H1 (cell line): ENCODE measurements at regions not wholly inside any gene's neighbourhood (a gene's known extent, or its start where the extent isn't known, plus 50 kb on each side); places are given as distances from the start of the nearest gene placed in this dataset.

Source experiments
- CTCF ChIA-PET: fragments of 300-600 bp; sonication (Branson Sonifier 250); formaldehyde crosslinking; loops from one replicate; lab custom pipeline; 2021; ENCODE audit not compliant: partially characterized antibody; lab: Charles Lee
- POLR2A ChIA-PET: fragments of 300-600 bp; sonication (Branson Sonifier 250); formaldehyde crosslinking; loops from one replicate; lab custom pipeline; 2021; ENCODE audit warnings: inconsistent platforms; ENCODE audit not compliant: partially characterized antibody; lab: Charles Lee
- DNase-seq, 2 experiments: peaks; one replicate each; pipeline versions ENCODE4 v3.0.0 to v3.0.0-alpha.2; 2010 to 2022; ENCODE audit warnings: low spot score in 2 of 2, low read depth in 1 of 2, mixed read lengths in 1 of 2
- FAIRE-seq: peaks from 2 replicates; lab custom pipeline; 2011; peaks lifted over from hg19 to GRCh38; lab: Jason Lieb, UNC
- H2AFZ ChIP-seq: 2 replicates; pipeline ENCODE4 v1.8.1; 2012; ENCODE audit warnings: low read length, inconsistent platforms
- H2AK5ac ChIP-seq: 2 replicates; pipeline ENCODE4 v1.6.1; 2013; ENCODE audit warnings: low read depth, low read length
- H2BK120ac ChIP-seq: replicated peaks from 2 replicates; pipeline ENCODE3; 2013; ENCODE audit warnings: low read depth, low read length, inconsistent platforms
- H2BK12ac ChIP-seq: 2 replicates; pipeline ENCODE4 v1.6.1; 2013; ENCODE audit warnings: low read depth, low read length
- H2BK15ac ChIP-seq: 2 replicates; pipeline ENCODE4 v1.6.1; 2013; ENCODE audit warnings: low read length
- H2BK20ac ChIP-seq: 2 replicates; pipeline ENCODE4 v1.6.1; 2013; ENCODE audit warnings: low read length
- H2BK5ac ChIP-seq: 2 replicates; pipeline ENCODE4 v1.6.1; 2013; ENCODE audit warnings: low read depth, low read length
- H3K14ac ChIP-seq: 2 replicates; pipeline ENCODE4 v1.6.1; 2013; ENCODE audit warnings: inconsistent platforms; ENCODE audit not compliant: insufficient read length
- H3K18ac ChIP-seq: 2 replicates; pipeline ENCODE4 v1.6.1; 2013; ENCODE audit warnings: low read length; ENCODE audit errors: extremely low read depth
- H3K23ac ChIP-seq: 2 replicates; pipeline ENCODE4 v1.6.1; 2013; ENCODE audit warnings: inconsistent platforms; ENCODE audit not compliant: insufficient read length
- H3K23me2 ChIP-seq: 2 replicates; pipeline ENCODE4 v1.6.1; 2013; ENCODE audit warnings: low read depth, low read length
- H3K27ac ChIP-seq: 2 replicates; pipeline ENCODE4 v1.6.1; 2011; ENCODE audit warnings: low read depth, low read length, inconsistent platforms
- H3K27me3 ChIP-seq, 4 experiments: replicated peaks in 1 of 4; 1 replicate in 1 of 4; 2 replicates in 3 of 4; pipeline versions ENCODE4 v1.6.1 to v1.8.1; 2011 to 2013; ENCODE audit warnings: low read length in 3 of 4, mild to moderate bottlenecking in 3 of 4, inconsistent platforms in 2 of 4, mixed read lengths in 2 of 4, moderate library complexity in 1 of 4; ENCODE audit not compliant: control insufficient read depth in 3 of 4, insufficient read depth in 3 of 4; ENCODE audit errors: extremely low read depth in 1 of 4
- H3K36me3 ChIP-seq, 4 experiments: 2 replicates each; pipeline versions ENCODE4 v1.6.1 to v1.8.1; 2011 to 2013; ENCODE audit warnings: mild to moderate bottlenecking in 4 of 4, low read length in 3 of 4, moderate library complexity in 2 of 4, control low read depth in 1 of 4, inconsistent platforms in 1 of 4; ENCODE audit not compliant: insufficient read depth in 4 of 4, control insufficient read depth in 2 of 4
- H3K4ac ChIP-seq: replicated peaks from 2 replicates; pipeline ENCODE3; 2013; ENCODE audit warnings: low read length, low read depth, mixed read lengths, inconsistent platforms; ENCODE audit not compliant: insufficient read length
- H3K4me1 ChIP-seq, 4 experiments: replicated peaks in 1 of 4; 1 replicate in 1 of 4; 2 replicates in 3 of 4; pipeline versions ENCODE4 v1.6.1 to v1.8.1; 2011 to 2013; ENCODE audit warnings: low read length in 3 of 4, inconsistent platforms in 2 of 4, mixed read lengths in 1 of 4; ENCODE audit not compliant: insufficient read depth in 4 of 4, control insufficient read depth in 3 of 4
- H3K4me2 ChIP-seq, 2 experiments: 2 replicates each; pipeline versions ENCODE4 v1.6.1 to v1.8.1; 2011 to 2013; ENCODE audit warnings: low read depth in 2 of 2, low read length in 2 of 2, control low read depth in 1 of 2, inconsistent platforms in 1 of 2, mild to moderate bottlenecking in 1 of 2; ENCODE audit not compliant: insufficient read depth in 1 of 2
- H3K4me3 ChIP-seq, 4 experiments: fragments of 200-600, 300-600 bp in 1 of 4; sonication (generic), shearing (Covaris generic), sonication (Bioruptor Twin) in 1 of 4; 2 replicates each; pipeline versions ENCODE4 v1.5.1 to v1.8.1; 2011 to 2016; ENCODE audit warnings: low read length in 4 of 4, low read depth in 3 of 4, control low read depth in 2 of 4, inconsistent platforms in 2 of 4, mild to moderate bottlenecking in 2 of 4, mixed read lengths in 1 of 4, moderate library complexity in 1 of 4; ENCODE audit not compliant: insufficient read depth in 2 of 4; ENCODE audit errors: extremely low read depth in 1 of 4
- H3K56ac ChIP-seq: replicated peaks from 2 replicates; pipeline ENCODE3; 2013; ENCODE audit warnings: low read depth, mild to moderate bottlenecking, mixed read lengths, low read length, inconsistent platforms; ENCODE audit not compliant: insufficient read length
- H3K79me1 ChIP-seq: 2 replicates; pipeline ENCODE4 v1.6.1; 2013; ENCODE audit warnings: low read depth, low read length, control low read depth
- H3K79me2 ChIP-seq, 2 experiments: 2 replicates each; pipeline versions ENCODE4 v1.6.1 to v1.8.1; 2012 to 2013; ENCODE audit warnings: low read length in 2 of 2, mild to moderate bottlenecking in 2 of 2, inconsistent platforms in 1 of 2; ENCODE audit not compliant: insufficient read depth in 2 of 2, control insufficient read depth in 1 of 2
- H3K9ac ChIP-seq, 4 experiments: replicated peaks in 1 of 4; 1 replicate in 1 of 4; 2 replicates in 3 of 4; pipeline versions ENCODE4 v1.6.1 to v1.8.1; 2011 to 2013; ENCODE audit warnings: low read depth in 3 of 4, low read length in 3 of 4, control low read depth in 2 of 4, mild to moderate bottlenecking in 2 of 4, moderate library complexity in 2 of 4, inconsistent platforms in 1 of 4; ENCODE audit errors: extremely low read depth in 1 of 4
- H3K9me3 ChIP-seq, 2 experiments: 2 replicates each; pipeline versions ENCODE4 v1.6.1 to v1.8.1; 2012 to 2013; ENCODE audit warnings: mild to moderate bottlenecking in 2 of 2, moderate library complexity in 2 of 2, control low read depth in 1 of 2, inconsistent platforms in 1 of 2, low read depth in 1 of 2, low read length in 1 of 2, mixed read lengths in 1 of 2; ENCODE audit not compliant: insufficient read depth in 2 of 2
- H4K20me1 ChIP-seq, 2 experiments: replicated peaks in 1 of 2; 2 replicates each; pipeline versions ENCODE3 to v1.8.1; 2011 to 2013; ENCODE audit warnings: inconsistent platforms in 2 of 2, low read length in 2 of 2, mild to moderate bottlenecking in 1 of 2; ENCODE audit not compliant: insufficient read depth in 2 of 2, control insufficient read depth in 1 of 2
- H4K5ac ChIP-seq: 2 replicates; pipeline ENCODE4 v1.6.1; 2013; ENCODE audit warnings: low read length, low read depth, mixed read lengths, inconsistent platforms; ENCODE audit not compliant: insufficient read length
- H4K8ac ChIP-seq: 2 replicates; pipeline ENCODE4 v1.8.0; 2013; ENCODE audit warnings: mild to moderate bottlenecking, moderate library complexity, low read length, inconsistent platforms; ENCODE audit not compliant: insufficient read depth; ENCODE audit errors: extremely low read depth
- H4K91ac ChIP-seq: replicated peaks from 2 replicates; pipeline ENCODE3; 2013; ENCODE audit warnings: low read length, mixed read lengths, inconsistent platforms; ENCODE audit not compliant: insufficient read length
- CHD2 ChIP-seq: IDR thresholded peaks from 2 replicates; pipeline ENCODE4 v1.6.1; 2012; ENCODE audit warnings: low read length, improper control_type of control experiment
- EGR1 ChIP-seq: IDR thresholded peaks from 2 replicates; pipeline ENCODE4 v1.6.1; 2011; ENCODE audit warnings: low read depth, low read length, borderline replicate concordance
- HDAC2 ChIP-seq, 2 experiments: fragments of 300-600 bp in 1 of 2; sonication (generic) in 1 of 2; IDR thresholded peaks; 2 replicates each; pipeline ENCODE4 v1.6.1; 2011 to 2012; ENCODE audit warnings: low read depth in 2 of 2, low read length in 2 of 2, mild to moderate bottlenecking in 2 of 2, moderate library complexity in 2 of 2, borderline replicate concordance in 1 of 2, inconsistent platforms in 1 of 2
- HDAC6 ChIP-seq: IDR thresholded peaks from one replicate; pipeline ENCODE4 v1.7.1; 2012; ENCODE audit warnings: low read depth, mild to moderate bottlenecking, inconsistent platforms, low read length, moderate library complexity
- MAFK ChIP-seq: IDR thresholded peaks from 2 replicates; pipeline ENCODE4 v1.6.1; 2012; ENCODE audit warnings: low read depth, mild to moderate bottlenecking, improper control_type of control experiment, low read length
- POLR2AphosphoS5 ChIP-seq: IDR thresholded peaks from 2 replicates; pipeline ENCODE4 v1.6.1; 2011; ENCODE audit warnings: low read depth, low read length
- RXRA ChIP-seq: IDR thresholded peaks from 2 replicates; pipeline ENCODE4 v1.6.1; 2011; ENCODE audit warnings: low read depth, mild to moderate bottlenecking, low read length, moderate library complexity; ENCODE audit not compliant: insufficient read depth
- SP1 ChIP-seq: IDR thresholded peaks from 2 replicates; pipeline ENCODE4 v1.6.1; 2011; ENCODE audit warnings: low read depth, low read length
- SP4 ChIP-seq: IDR thresholded peaks from 2 replicates; pipeline ENCODE4 v1.6.1; 2012; ENCODE audit warnings: low read length, inconsistent platforms
- WGBS, 2 experiments: shearing (Covaris generic) in 1 of 2; methylation state at CpG; one replicate each; pipeline versions ENCODE4 v1.1.6 to v1.1.7; 2013 to 2015; ENCODE audit warnings: low lambda C conversion rate in 2 of 2, mixed read lengths in 2 of 2, inconsistent platforms in 1 of 2, low coverage in 1 of 2, missing lambda C conversion rate in 1 of 2; ENCODE audit not compliant: insufficient replicate concordance in 2 of 2, insufficient coverage in 1 of 2, insufficient read length in 1 of 2; ENCODE audit errors: extremely low coverage in 1 of 2, missing lambda C conversion rate in 1 of 2; 5-methylcytosine and 5-hydroxymethylcytosine counted together

GRCh38 chr6:100210137-100211117 lies 216.4 kb upstream of the MCHR2 start:
- H3K36me3 ChIP-seq = no peaks in the 10 kb centered on the region
- no peak overlapping the region for H3K27ac ChIP-seq
- TF ChIP-seq CHD2 (no peak), POLR2AphosphoS5 (no peak), MAFK (no peak), SP4 (no peak), HDAC6 (no peak), EGR1 (no peak), HDAC2 (IDR thresholded peaks at IDR 0.05; ENCODE audit: borderline replicate concordance in 1 of 2, low read depth in 2 of 2, low read length in 2 of 2) (no peak), RXRA (no peak), SP1 (no peak)

More at GRCh38 chr6:100210137-100211117, 216.4 kb upstream of the MCHR2 start:
- H3K23ac ChIP-seq = no peak overlapping the region
- H2BK12ac ChIP-seq = no peak overlapping the region
- H4K20me1 ChIP-seq = no peaks in the 10 kb centered on the region
- H3K27me3 ChIP-seq = peaks cover 0 to 3% (median 0%) of the 10 kb centered on the region in 4 experiments; a peak in 1 of 7 replicates
- H2BK5ac ChIP-seq = no peak overlapping the region
- H3K79me1 ChIP-seq = no peaks in the 10 kb centered on the region
- no peak overlapping the region for H4K91ac ChIP-seq
- H3K4me3 ChIP-seq = no peak overlapping the region
- no peak overlapping the region for H4K5ac ChIP-seq
- H3K56ac ChIP-seq = no peak overlapping the region
- H2BK15ac ChIP-seq = no peak overlapping the region
- no peaks in the 10 kb centered on the region for H3K23me2 ChIP-seq
- H3K9ac ChIP-seq = no peak overlapping the region
- ChIA-PET CTCF (interaction anchor here (0.6 to 0.7 kb wide), 3 partner anchors 34 to 502 kb away, joined by 3 read pairs; no protein-coding TSS in a partner anchor), POLR2A (interaction anchor here (1.5 kb wide), 1 partner anchor 14 kb away, joined by 4 read pairs; no protein-coding TSS in a partner anchor)
- H2BK20ac ChIP-seq = no peak overlapping the region
- DNase-seq (no peak), FAIRE-seq (no peak)
- no peaks in the 10 kb centered on the region; a peak in 1 of 7 replicates for H3K4me1 ChIP-seq
- H2AK5ac ChIP-seq = no peak overlapping the region
- H3K14ac ChIP-seq = no peak overlapping the region
- H3K9me3 ChIP-seq = no peaks in the 10 kb centered on the region
- H4K8ac ChIP-seq = no peak overlapping the region
- H2BK120ac ChIP-seq = no peak overlapping the region
- no peak overlapping the region for H3K18ac ChIP-seq
- H3K79me2 ChIP-seq = no peaks in the 10 kb centered on the region
- no peak overlapping the region for H3K4ac ChIP-seq
- WGBS, 2 experiments = 88% methylated on average over 9 of the region's 9 CpGs; no CpG with 5 or more reads in 1 of the 2 experiments
- H3K4me2 ChIP-seq = no peak overlapping the region
- no peak overlapping the region for H2AFZ ChIP-seq
